ENCODE measurements at regions not wholly inside any gene's neighbourhood (a gene's known extent, or its start where the extent isn't known, plus 50 kb on each side); places are given as distances from the start of the nearest gene placed in this dataset.

- no peak overlapping the region for H3K27ac ChIP-seq
- no peaks in the 10 kb centered on the region for H3K36me3 ChIP-seq
- H3K4me3 ChIP-seq: no peak overlapping the region
- intact Hi-C loops (cut with DNase I): no loop called here
- TF ChIP-seq CTCF (IDR thresholded peaks at IDR 0.05) (no peak), POLR2AphosphoS5 (IDR thresholded peaks at IDR 0.05; ENCODE audit: insufficient read depth in 1 of 2, low read depth in 1 of 2) (no peak), POLR2A (IDR thresholded peaks at IDR 0.05) (no peak)
- no peaks in the 10 kb centered on the region for H3K4me1 ChIP-seq
- no peak for DNase-seq (ENCODE audit: extremely low spot score in 2 of 2)
- H3K9me3 ChIP-seq: no peaks in the 10 kb centered on the region
- no peaks in the 10 kb centered on the region for H3K27me3 ChIP-seq
Measured at GRCh38 chr5:111997308-111997707, 240.3 kb upstream of the NREP start.

- Histone ChIP-seq H3K27me3 (no peaks in the 10 kb centered on the region), H3K27ac (no peak overlapping the region), H3K9me3 (no peaks in the 10 kb centered on the region), H3K4me3 (no peak overlapping the region), H3K36me3 (no peaks in the 10 kb centered on the region), H3K4me1 (no peaks in the 10 kb centered on the region)
- intact Hi-C loops (cut with DNase I): no loop called here
- TF ChIP-seq POLR2A (IDR thresholded peaks at IDR 0.05) (no peak), CTCF (IDR thresholded peaks at IDR 0.05) (no peak), POLR2AphosphoS5 (IDR thresholded peaks at IDR 0.05; ENCODE audit: insufficient read depth in 1 of 2, low read depth in 1 of 2) (no peak)
- DNase-seq (ENCODE audit: extremely low spot score in 2 of 2): no peak
Measured at GRCh38 chr5:111996574-111996973, 239.6 kb upstream of the NREP start.

GRCh38 chr5:111995701-111996100, 238.7 kb upstream of the NREP start:
- Histone ChIP-seq H3K27me3 (no peaks in the 10 kb centered on the region), H3K9me3 (no peaks in the 10 kb centered on the region), H3K36me3 (no peaks in the 10 kb centered on the region), H3K4me1 (no peaks in the 10 kb centered on the region), H3K27ac (no peak overlapping the region), H3K4me3 (no peak overlapping the region)
- no peak for DNase-seq (ENCODE audit: extremely low spot score in 2 of 2)
- intact Hi-C loops (cut with DNase I): no loop called here
- no peak for TF ChIP-seq CTCF (IDR thresholded peaks at IDR 0.05)
- no peak for TF ChIP-seq POLR2AphosphoS5 (IDR thresholded peaks at IDR 0.05; ENCODE audit: insufficient read depth in 1 of 2, low read depth in 1 of 2)
- TF ChIP-seq POLR2A (IDR thresholded peaks at IDR 0.05): no peak

GRCh38 chr5:111993242-111993641, 236.2 kb upstream of the NREP start:
- Histone ChIP-seq H3K36me3 (no peaks in the 10 kb centered on the region), H3K9me3 (no peaks in the 10 kb centered on the region), H3K4me1 (no peaks in the 10 kb centered on the region), H3K27me3 (no peaks in the 10 kb centered on the region), H3K4me3 (no peak overlapping the region), H3K27ac (no peak overlapping the region)
- intact Hi-C loops (cut with DNase I): no loop called here
- no peak for TF ChIP-seq POLR2A (IDR thresholded peaks at IDR 0.05)
- no peak for TF ChIP-seq POLR2AphosphoS5 (IDR thresholded peaks at IDR 0.05; ENCODE audit: insufficient read depth in 1 of 2, low read depth in 1 of 2)
- TF ChIP-seq CTCF (IDR thresholded peaks at IDR 0.05): no peak
- no peak for DNase-seq (ENCODE audit: extremely low spot score in 2 of 2)

- intact Hi-C loops (cut with DNase I): no loop called here
Measured at GRCh38 chr5:111984044-111984443, 227.1 kb upstream of the NREP start.

GRCh38 chr5:111983459-111983858, 226.5 kb upstream of the NREP start:
- no peaks in the 10 kb centered on the region for H3K9me3 ChIP-seq
- no peak for DNase-seq (ENCODE audit: extremely low spot score in 2 of 2)
- H3K27ac ChIP-seq: no peak overlapping the region
- no peaks in the 10 kb centered on the region for H3K4me1 ChIP-seq
- no peak overlapping the region for H3K4me3 ChIP-seq
- H3K27me3 ChIP-seq: no peaks in the 10 kb centered on the region
- TF ChIP-seq POLR2A (IDR thresholded peaks at IDR 0.05) (no peak), POLR2AphosphoS5 (IDR thresholded peaks at IDR 0.05; ENCODE audit: insufficient read depth in 1 of 2, low read depth in 1 of 2) (no peak), CTCF (IDR thresholded peaks at IDR 0.05) (no peak)
- no peaks in the 10 kb centered on the region for H3K36me3 ChIP-seq
- intact Hi-C loops (cut with DNase I): no loop called here

More at GRCh38 chr5:111984044-111984443, 227.1 kb upstream of the NREP start:
- Histone ChIP-seq H3K4me1 (no peaks in the 10 kb centered on the region), H3K4me3 (no peak overlapping the region), H3K9me3 (no peaks in the 10 kb centered on the region), H3K27me3 (no peaks in the 10 kb centered on the region), H3K36me3 (no peaks in the 10 kb centered on the region), H3K27ac (no peak overlapping the region)
- TF ChIP-seq POLR2A (IDR thresholded peaks at IDR 0.05): no peak
- no peak for DNase-seq (ENCODE audit: extremely low spot score in 2 of 2)

All from vagina (tissue), 2 donors.